Amniotic epithelial cell (primary cell): ENCODE measurements at regions not wholly inside any gene's neighbourhood (a gene's known extent, or its start where the extent isn't known, plus 50 kb on each side); places are given as distances from the start of the nearest gene placed in this dataset.
"Not testable (repeated sequence)": the region's sequence is repeated elsewhere in the genome, so short reads cannot be mapped to it uniquely, and the experiment has no call there.

Experiments
- DNase-seq: peaks from one replicate; pipeline ENCODE4 v3.0.0-alpha.2; 2010; ENCODE audit warnings: low read depth

GRCh38 chr7:32648408-32649156 lies 153.3 kb downstream of the AVL9 start:
- no peak for DNase-seq

GRCh38 chr7:32645255-32645654 lies 150.0 kb downstream of the AVL9 start:
- not testable (repeated sequence) for DNase-seq

- no peak for DNase-seq
Measured at GRCh38 chr7:32643194-32643593, 147.9 kb downstream of the AVL9 start.

- DNase-seq, result no peak
Measured at GRCh38 chr7:32639122-32639521, 143.8 kb downstream of the AVL9 start.

GRCh38 chr7:32638479-32639121 lies 143.3 kb downstream of the AVL9 start:
- not testable (repeated sequence) for DNase-seq
